Mesothelial cell of epicardium (in vitro differentiated cells): ENCODE measurements at regions not wholly inside any gene's neighbourhood (a gene's known extent, or its start where the extent isn't known, plus 50 kb on each side); places are given as distances from the start of the nearest gene placed in this dataset.
A peak's percentile ranks its signal among the peaks of the same experiment; 100 is the strongest.

Experiments used
- DNase-seq, 2 experiments: peaks; one replicate each; pipeline ENCODE4 v3.0.0; 2021; ENCODE audit warnings: low spot score in 2 of 2; ENCODE audit not compliant: unreplicated experiment in 2 of 2
- H3K27ac Mint-ChIP-seq: 2 replicates; pipeline ENCODE4 v1.8.0; 2021; ENCODE audit warnings: mixed read lengths
- H3K27me3 Mint-ChIP-seq: 2 replicates; pipeline ENCODE4 v1.8.0; 2021; ENCODE audit warnings: low read depth, mixed read lengths
- H3K36me3 Mint-ChIP-seq: 2 replicates; pipeline ENCODE4 v1.8.0; 2021; ENCODE audit warnings: mixed read lengths
- H3K4me1 Mint-ChIP-seq: 2 replicates; pipeline ENCODE4 v1.8.0; 2021; ENCODE audit warnings: mixed read lengths
- H3K4me3 Mint-ChIP-seq: 2 replicates; pipeline ENCODE4 v1.8.0; 2021; ENCODE audit warnings: mild to moderate bottlenecking, moderate library complexity, mixed read lengths
- H3K9me3 Mint-ChIP-seq: 2 replicates; pipeline ENCODE4 v1.8.0; 2021; ENCODE audit warnings: mixed read lengths
- TF ChIP-seq, protein P1 (sequence below): fragments of 200-600 bp; sonication (generic); IDR thresholded peaks from one replicate; pipeline ENCODE4 v1.5.0; 2021; ENCODE audit warnings: antibody characterized with exemption; ENCODE audit not compliant: unreplicated experiment

- Mint-ChIP-seq H3K4me3 (no peak overlapping the region), H3K36me3 (no peaks in the 10 kb centered on the region)
- no peak for DNase-seq
Measured at GRCh38 chr3:177470197-177470941, 273.1 kb upstream of the TBL1XR1 start.

GRCh38 chr3:177471733-177472480, 274.6 kb upstream of the TBL1XR1 start:
- H3K9me3 Mint-ChIP-seq: no peaks in the 10 kb centered on the region
- peaks cover 29% of the 10 kb centered on the region for H3K4me1 Mint-ChIP-seq

More at GRCh38 chr3:177470197-177470941, 273.1 kb upstream of the TBL1XR1 start:
- Mint-ChIP-seq H3K27me3 (no peaks in the 10 kb centered on the region), H3K9me3 (peaks cover 7% of the 10 kb centered on the region), H3K4me1 (peaks cover 27% of the 10 kb centered on the region), H3K27ac (peak overlapping the region; percentile 64)
- TF ChIP-seq, protein P1, sequence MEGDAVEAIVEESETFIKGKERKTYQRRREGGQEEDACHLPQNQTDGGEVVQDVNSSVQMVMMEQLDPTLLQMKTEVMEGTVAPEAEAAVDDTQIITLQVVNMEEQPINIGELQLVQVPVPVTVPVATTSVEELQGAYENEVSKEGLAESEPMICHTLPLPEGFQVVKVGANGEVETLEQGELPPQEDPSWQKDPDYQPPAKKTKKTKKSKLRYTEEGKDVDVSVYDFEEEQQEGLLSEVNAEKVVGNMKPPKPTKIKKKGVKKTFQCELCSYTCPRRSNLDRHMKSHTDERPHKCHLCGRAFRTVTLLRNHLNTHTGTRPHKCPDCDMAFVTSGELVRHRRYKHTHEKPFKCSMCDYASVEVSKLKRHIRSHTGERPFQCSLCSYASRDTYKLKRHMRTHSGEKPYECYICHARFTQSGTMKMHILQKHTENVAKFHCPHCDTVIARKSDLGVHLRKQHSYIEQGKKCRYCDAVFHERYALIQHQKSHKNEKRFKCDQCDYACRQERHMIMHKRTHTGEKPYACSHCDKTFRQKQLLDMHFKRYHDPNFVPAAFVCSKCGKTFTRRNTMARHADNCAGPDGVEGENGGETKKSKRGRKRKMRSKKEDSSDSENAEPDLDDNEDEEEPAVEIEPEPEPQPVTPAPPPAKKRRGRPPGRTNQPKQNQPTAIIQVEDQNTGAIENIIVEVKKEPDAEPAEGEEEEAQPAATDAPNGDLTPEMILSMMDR: no peak

DNA sequence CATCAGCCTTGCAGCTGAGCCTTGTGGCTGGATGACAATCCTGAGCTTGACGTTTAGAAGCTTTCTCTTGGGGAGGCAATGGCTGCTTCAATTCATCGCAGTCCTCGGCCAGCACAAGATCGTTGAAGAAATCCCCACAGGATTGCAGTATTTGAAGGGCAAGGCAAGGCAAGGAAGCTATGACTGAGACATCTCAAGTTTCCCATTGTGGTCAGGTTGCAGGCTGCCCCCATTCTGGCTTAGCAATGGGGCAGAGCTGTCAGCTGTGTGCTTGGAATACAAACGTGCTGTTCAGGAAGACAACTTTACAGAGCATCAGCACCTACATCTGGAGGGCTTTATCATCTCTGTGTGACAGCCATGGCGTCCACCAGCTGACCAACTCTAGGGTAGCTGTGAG, 275.9 kb upstream of the TBL1XR1 start:
- no peak overlapping the region for H3K4me3 Mint-ChIP-seq
- no peaks in the 10 kb centered on the region for H3K27me3 Mint-ChIP-seq
- H3K4me1 Mint-ChIP-seq: peaks cover 38% of the 10 kb centered on the region
- TF ChIP-seq, protein P1: no peak
- no peak overlapping the region for H3K27ac Mint-ChIP-seq
- DNase-seq: no peak
- H3K9me3 Mint-ChIP-seq: no peaks in the 10 kb centered on the region
- no peaks in the 10 kb centered on the region for H3K36me3 Mint-ChIP-seq

More at GRCh38 chr3:177471733-177472480, 274.6 kb upstream of the TBL1XR1 start:
- no peaks in the 10 kb centered on the region for H3K36me3 Mint-ChIP-seq
- no peak overlapping the region for H3K4me3 Mint-ChIP-seq
- DNase-seq: no peak
- no peaks in the 10 kb centered on the region for H3K27me3 Mint-ChIP-seq
- TF ChIP-seq, protein P1: no peak
- H3K27ac Mint-ChIP-seq: no peak overlapping the region

GRCh38 chr3:177473903-177474302, 276.6 kb upstream of the TBL1XR1 start:
- Mint-ChIP-seq H3K4me3 (no peak overlapping the region), H3K36me3 (no peaks in the 10 kb centered on the region), H3K4me1 (peaks cover 40% of the 10 kb centered on the region), H3K9me3 (no peaks in the 10 kb centered on the region), H3K27me3 (no peaks in the 10 kb centered on the region), H3K27ac (no peak overlapping the region)
- DNase-seq: no peak
- TF ChIP-seq, protein P1: no peak

- no peaks in the 10 kb centered on the region for H3K9me3 Mint-ChIP-seq
- H3K27me3 Mint-ChIP-seq: no peaks in the 10 kb centered on the region
- H3K27ac Mint-ChIP-seq: no peak overlapping the region
- H3K36me3 Mint-ChIP-seq: no peaks in the 10 kb centered on the region
- TF ChIP-seq, protein P1: no peak
- H3K4me1 Mint-ChIP-seq: peaks cover 41% of the 10 kb centered on the region
- DNase-seq: no peak
- no peak overlapping the region for H3K4me3 Mint-ChIP-seq
Measured at GRCh38 chr3:177474652-177475355, 277.5 kb upstream of the TBL1XR1 start.
